ENCODE measurements at regions not wholly inside any gene's neighbourhood (a gene's known extent, or its start where the extent isn't known, plus 50 kb on each side); places are given as distances from the start of the nearest gene placed in this dataset.

GRCh38 chr9:110133608-110134210 is 74.2 kb downstream of the C9orf152 start:
- peaks cover under 1 to 28% (median 28%) of the 10 kb centered on the region in 5 donors for H3K36me3 ChIP-seq (ENCODE audit: control insufficient read depth in 5 of 5, insufficient read depth in 5 of 5, low read length in 5 of 5)
- H3K9me3 ChIP-seq (ENCODE audit: control insufficient read depth in 5 of 5, low read length in 5 of 5): no peaks in the 10 kb centered on the region
- peak overlapping the region in 2 of 5 donors; percentile 26 to 74 for H3K9ac ChIP-seq (ENCODE audit: low read length in 5 of 5)
- peaks cover 3 to 40% (median 14%) of the 10 kb centered on the region in 5 donors for H3K4me1 ChIP-seq (ENCODE audit: control insufficient read depth in 5 of 5, insufficient read depth in 5 of 5, low read length in 5 of 5)
- no peaks in the 10 kb centered on the region for H3K27me3 ChIP-seq (ENCODE audit: control insufficient read depth in 5 of 5, insufficient read depth in 4 of 5, low read length in 5 of 5)
- H3K4me3 ChIP-seq (ENCODE audit: low read depth in 1 of 5, low read length in 5 of 5): no peak overlapping the region
- H3K27ac ChIP-seq (ENCODE audit: low read depth, low read length): peak overlapping the region; percentile 86

DNA sequence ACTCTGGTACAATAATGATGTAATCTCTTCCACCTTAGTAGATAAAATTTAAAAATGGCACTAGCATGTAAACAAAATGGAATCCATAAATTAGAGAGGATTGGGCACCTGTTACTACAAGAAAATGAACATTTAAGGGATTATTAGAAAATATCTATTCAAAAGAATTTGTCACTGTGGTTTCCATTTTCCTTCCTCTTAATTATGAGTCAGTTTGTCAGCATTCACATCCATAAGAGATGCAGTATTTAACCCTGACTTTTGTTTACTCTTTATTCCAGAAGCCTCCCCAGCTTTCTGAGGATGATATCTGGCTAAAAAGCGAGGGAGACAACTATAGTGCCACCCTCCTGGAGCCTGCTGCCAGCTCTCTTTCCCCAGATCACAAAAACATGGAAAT is 72.1 kb downstream of the C9orf152 start:
- H3K4me1 ChIP-seq (ENCODE audit: control insufficient read depth in 5 of 5, insufficient read depth in 5 of 5, low read length in 5 of 5): peaks cover under 1 to 33% (median 6%) of the 10 kb centered on the region in 5 donors
- no peaks in the 10 kb centered on the region for H3K9me3 ChIP-seq (ENCODE audit: control insufficient read depth in 5 of 5, low read length in 5 of 5)
- no peaks in the 10 kb centered on the region for H3K27me3 ChIP-seq (ENCODE audit: control insufficient read depth in 5 of 5, insufficient read depth in 4 of 5, low read length in 5 of 5)
- H3K4me3 ChIP-seq (ENCODE audit: low read depth in 1 of 5, low read length in 5 of 5): no peak overlapping the region
- H3K9ac ChIP-seq (ENCODE audit: low read length in 5 of 5): no peak overlapping the region
- H3K36me3 ChIP-seq (ENCODE audit: control insufficient read depth in 5 of 5, insufficient read depth in 5 of 5, low read length in 5 of 5): peaks cover 10 to 48% (median 36%) of the 10 kb centered on the region in 5 donors
- peak overlapping the region; percentile 46 for H3K27ac ChIP-seq (ENCODE audit: low read depth, low read length)

DNA sequence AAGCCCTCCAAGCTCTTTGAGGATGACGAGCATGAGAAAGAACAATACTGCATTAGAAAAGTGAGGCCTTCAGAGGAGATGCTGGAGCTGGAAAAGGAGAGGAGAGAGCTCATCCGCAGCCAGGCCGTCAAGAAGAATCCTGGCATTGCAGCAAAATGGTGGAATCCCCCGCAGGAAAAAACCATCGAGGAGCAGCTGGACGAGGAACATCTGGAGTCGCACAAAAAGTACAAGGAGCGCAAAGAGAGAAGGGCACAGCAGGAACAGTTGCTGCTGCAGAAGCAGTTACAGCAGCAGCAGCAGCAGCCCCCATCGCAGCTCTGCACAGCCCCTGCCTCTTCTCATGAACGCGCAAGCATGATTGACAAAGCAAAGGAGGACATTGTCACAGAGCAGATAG is 71.2 kb downstream of the C9orf152 start:
- no peak overlapping the region for H3K4me3 ChIP-seq (ENCODE audit: low read depth in 1 of 5, low read length in 5 of 5)
- no peak overlapping the region for H3K9ac ChIP-seq (ENCODE audit: low read length in 5 of 5)
- peaks cover 6 to 32% (median 15%) of the 10 kb centered on the region in 5 donors for H3K4me1 ChIP-seq (ENCODE audit: control insufficient read depth in 5 of 5, insufficient read depth in 5 of 5, low read length in 5 of 5)
- no peaks in the 10 kb centered on the region for H3K27me3 ChIP-seq (ENCODE audit: control insufficient read depth in 5 of 5, insufficient read depth in 4 of 5, low read length in 5 of 5)
- H3K36me3 ChIP-seq (ENCODE audit: control insufficient read depth in 5 of 5, insufficient read depth in 5 of 5, low read length in 5 of 5): peaks cover 10 to 48% (median 36%) of the 10 kb centered on the region in 5 donors
- no peaks in the 10 kb centered on the region for H3K9me3 ChIP-seq (ENCODE audit: control insufficient read depth in 5 of 5, low read length in 5 of 5)
- peak overlapping the region; percentile 50 for H3K27ac ChIP-seq (ENCODE audit: low read depth, low read length)

DNA sequence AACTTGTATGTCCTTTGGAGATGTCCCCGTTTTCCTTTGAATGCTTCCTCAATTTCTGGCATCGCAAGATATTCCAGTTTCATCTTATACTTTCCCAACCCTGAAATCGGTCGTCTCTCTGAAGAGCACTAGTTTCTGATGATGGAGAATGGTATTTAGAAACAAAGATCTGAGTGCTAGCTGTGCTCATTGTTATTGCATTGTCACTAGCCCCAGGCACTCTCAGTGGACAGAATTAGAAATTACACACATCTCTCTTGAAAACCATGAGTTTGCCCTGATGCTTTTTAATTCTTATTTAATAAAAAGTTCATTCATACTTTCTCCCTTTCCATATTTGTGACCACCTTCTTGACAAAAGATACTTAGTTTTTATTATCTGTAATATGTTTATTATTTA is 67.7 kb downstream of the C9orf152 start:
- no peaks in the 10 kb centered on the region for H3K27me3 ChIP-seq (ENCODE audit: control insufficient read depth in 5 of 5, insufficient read depth in 4 of 5, low read length in 5 of 5)
- no peaks in the 10 kb centered on the region for H3K9me3 ChIP-seq (ENCODE audit: control insufficient read depth in 5 of 5, low read length in 5 of 5)
- peak overlapping the region in 1 of 5 donors; percentile 65 for H3K9ac ChIP-seq (ENCODE audit: low read length in 5 of 5)
- peaks cover 10 to 48% (median 37%) of the 10 kb centered on the region in 5 donors for H3K36me3 ChIP-seq (ENCODE audit: control insufficient read depth in 5 of 5, insufficient read depth in 5 of 5, low read length in 5 of 5)
- peak overlapping the region; percentile 76 for H3K27ac ChIP-seq (ENCODE audit: low read depth, low read length)
- H3K4me1 ChIP-seq (ENCODE audit: control insufficient read depth in 5 of 5, insufficient read depth in 5 of 5, low read length in 5 of 5): peaks cover 6 to 56% (median 23%) of the 10 kb centered on the region in 5 donors
- H3K4me3 ChIP-seq (ENCODE audit: low read depth in 1 of 5, low read length in 5 of 5): no peak overlapping the region

GRCh38 chr9:110141227-110141793 is 66.6 kb downstream of the C9orf152 start:
- Histone ChIP-seq H3K9ac (ENCODE audit: low read length in 5 of 5) (peak overlapping the region in 1 of 5 donors; percentile 65), H3K4me3 (ENCODE audit: low read depth in 1 of 5, low read length in 5 of 5) (no peak overlapping the region), H3K27me3 (ENCODE audit: control insufficient read depth in 5 of 5, insufficient read depth in 4 of 5, low read length in 5 of 5) (no peaks in the 10 kb centered on the region), H3K27ac (ENCODE audit: low read depth, low read length) (peak overlapping the region; percentile 76), H3K9me3 (ENCODE audit: control insufficient read depth in 5 of 5, low read length in 5 of 5) (no peaks in the 10 kb centered on the region), H3K4me1 (ENCODE audit: control insufficient read depth in 5 of 5, insufficient read depth in 5 of 5, low read length in 5 of 5) (peaks cover 6 to 59% (median 23%) of the 10 kb centered on the region in 5 donors), H3K36me3 (ENCODE audit: control insufficient read depth in 5 of 5, insufficient read depth in 5 of 5, low read length in 5 of 5) (peaks cover 10 to 47% (median 35%) of the 10 kb centered on the region in 5 donors)

DNA sequence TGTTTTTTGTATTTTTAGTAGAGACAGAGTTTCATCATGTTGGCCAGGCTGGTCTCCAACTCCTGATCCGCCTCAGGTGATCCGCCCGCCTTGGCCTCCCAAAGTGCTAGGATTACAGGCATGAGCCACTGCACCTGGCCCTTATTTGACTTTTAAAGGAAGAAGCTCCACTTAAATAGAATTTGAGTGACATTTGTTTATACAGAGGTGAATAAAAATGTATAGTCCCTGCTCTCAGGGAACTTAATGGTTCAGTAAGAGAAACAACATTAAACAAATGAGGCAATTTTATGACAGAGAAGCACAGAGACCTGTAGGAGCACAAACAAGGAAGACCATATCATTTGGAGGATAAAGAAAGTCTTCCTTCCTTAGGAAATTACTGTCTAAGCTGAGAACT is 65.7 kb downstream of the C9orf152 start:
- H3K36me3 ChIP-seq (ENCODE audit: control insufficient read depth in 5 of 5, insufficient read depth in 5 of 5, low read length in 5 of 5): peaks cover 10 to 38% (median 27%) of the 10 kb centered on the region in 5 donors
- H3K27ac ChIP-seq (ENCODE audit: low read depth, low read length): peak overlapping the region; percentile 76
- H3K4me1 ChIP-seq (ENCODE audit: control insufficient read depth in 5 of 5, insufficient read depth in 5 of 5, low read length in 5 of 5): peaks cover 6 to 62% (median 23%) of the 10 kb centered on the region in 5 donors
- no peaks in the 10 kb centered on the region for H3K9me3 ChIP-seq (ENCODE audit: control insufficient read depth in 5 of 5, low read length in 5 of 5)
- H3K4me3 ChIP-seq (ENCODE audit: low read depth in 1 of 5, low read length in 5 of 5): no peak overlapping the region
- H3K9ac ChIP-seq (ENCODE audit: low read length in 5 of 5): no peak overlapping the region
- H3K27me3 ChIP-seq (ENCODE audit: control insufficient read depth in 5 of 5, insufficient read depth in 4 of 5, low read length in 5 of 5): no peaks in the 10 kb centered on the region

GRCh38 chr9:110142868-110143481 is 65.0 kb downstream of the C9orf152 start:
- Histone ChIP-seq H3K27me3 (ENCODE audit: control insufficient read depth in 5 of 5, insufficient read depth in 4 of 5, low read length in 5 of 5) (no peaks in the 10 kb centered on the region), H3K4me1 (ENCODE audit: control insufficient read depth in 5 of 5, insufficient read depth in 5 of 5, low read length in 5 of 5) (peaks cover 6 to 58% (median 23%) of the 10 kb centered on the region in 5 donors)

GRCh38 chr9:110143485-110143884 is 64.5 kb downstream of the C9orf152 start:
- H3K27ac ChIP-seq (ENCODE audit: low read depth, low read length): peak overlapping the region; percentile 76

More at GRCh38 chr9:110142868-110143481, 65.0 kb downstream of the C9orf152 start:
- Histone ChIP-seq H3K9ac (ENCODE audit: low read length in 5 of 5) (no peak overlapping the region), H3K27ac (ENCODE audit: low read depth, low read length) (peak overlapping the region; percentile 76), H3K9me3 (ENCODE audit: control insufficient read depth in 5 of 5, low read length in 5 of 5) (no peaks in the 10 kb centered on the region), H3K4me3 (ENCODE audit: low read depth in 1 of 5, low read length in 5 of 5) (no peak overlapping the region), H3K36me3 (ENCODE audit: control insufficient read depth in 5 of 5, insufficient read depth in 5 of 5, low read length in 5 of 5) (peaks cover 8 to 31% (median 20%) of the 10 kb centered on the region in 5 donors)

GRCh38 chr9:110143950-110144545 is 63.9 kb downstream of the C9orf152 start:
- peaks cover 8 to 64% (median 34%) of the 10 kb centered on the region in 5 donors for H3K4me1 ChIP-seq (ENCODE audit: control insufficient read depth in 5 of 5, insufficient read depth in 5 of 5, low read length in 5 of 5)
- peak overlapping the region; percentile 76 for H3K27ac ChIP-seq (ENCODE audit: low read depth, low read length)

More at GRCh38 chr9:110143485-110143884, 64.5 kb downstream of the C9orf152 start:
- Histone ChIP-seq H3K9me3 (ENCODE audit: control insufficient read depth in 5 of 5, low read length in 5 of 5) (no peaks in the 10 kb centered on the region), H3K4me1 (ENCODE audit: control insufficient read depth in 5 of 5, insufficient read depth in 5 of 5, low read length in 5 of 5) (peaks cover 6 to 58% (median 28%) of the 10 kb centered on the region in 5 donors), H3K9ac (ENCODE audit: low read length in 5 of 5) (no peak overlapping the region), H3K36me3 (ENCODE audit: control insufficient read depth in 5 of 5, insufficient read depth in 5 of 5, low read length in 5 of 5) (peaks cover 3 to 26% (median 15%) of the 10 kb centered on the region in 5 donors), H3K4me3 (ENCODE audit: low read depth in 1 of 5, low read length in 5 of 5) (no peak overlapping the region), H3K27me3 (ENCODE audit: control insufficient read depth in 5 of 5, insufficient read depth in 4 of 5, low read length in 5 of 5) (no peaks in the 10 kb centered on the region)

More at GRCh38 chr9:110143950-110144545, 63.9 kb downstream of the C9orf152 start:
- Histone ChIP-seq H3K27me3 (ENCODE audit: control insufficient read depth in 5 of 5, insufficient read depth in 4 of 5, low read length in 5 of 5) (no peaks in the 10 kb centered on the region), H3K9ac (ENCODE audit: low read length in 5 of 5) (no peak overlapping the region), H3K4me3 (ENCODE audit: low read depth in 1 of 5, low read length in 5 of 5) (no peak overlapping the region), H3K36me3 (ENCODE audit: control insufficient read depth in 5 of 5, insufficient read depth in 5 of 5, low read length in 5 of 5) (peaks cover 0 to 20% (median 10%) of the 10 kb centered on the region in 5 donors), H3K9me3 (ENCODE audit: control insufficient read depth in 5 of 5, low read length in 5 of 5) (no peaks in the 10 kb centered on the region)

All from subcutaneous abdominal adipose tissue (tissue), 5 donors.